Endodermal cell (in vitro differentiated cells): ENCODE measurements at regions not wholly inside any gene's neighbourhood (a gene's known extent, or its start where the extent isn't known, plus 50 kb on each side); places are given as distances from the start of the nearest gene placed in this dataset.

ENCODE experiments used
- DNase-seq: peaks from one replicate; pipeline ENCODE4 v3.0.0-alpha.2; 2017
- H3K27ac ChIP-seq: 2 replicates; pipeline ENCODE4 v1.5.1; 2013; ENCODE audit warnings: mild to moderate bottlenecking, low read depth, low read length, moderate library complexity
- H3K27me3 ChIP-seq: 2 replicates; pipeline ENCODE4 v1.6.1; 2013; ENCODE audit warnings: mild to moderate bottlenecking, low read length, moderate library complexity; ENCODE audit not compliant: insufficient read depth, control insufficient read depth, poor library complexity, severe bottlenecking
- H3K36me3 ChIP-seq: 2 replicates; pipeline ENCODE4 v1.7.0; 2013; ENCODE audit warnings: mild to moderate bottlenecking, low read length, moderate library complexity; ENCODE audit not compliant: control insufficient read depth, insufficient read depth
- H3K4me1 ChIP-seq: one replicate; pipeline ENCODE4 v1.7.0; 2013; ENCODE audit warnings: low read length; ENCODE audit not compliant: control insufficient read depth, insufficient read depth
- H3K4me3 ChIP-seq: 2 replicates; pipeline ENCODE4 v1.5.1; 2013; ENCODE audit warnings: mild to moderate bottlenecking, low read length, moderate library complexity
- H3K9ac ChIP-seq: 2 replicates; pipeline ENCODE4 v1.6.1; 2013; ENCODE audit warnings: mild to moderate bottlenecking, low read length, moderate library complexity; ENCODE audit not compliant: poor library complexity, severe bottlenecking; ENCODE audit errors: extremely low read depth
- H3K9me3 ChIP-seq: 2 replicates; pipeline ENCODE4 v1.6.1; 2013; ENCODE audit warnings: mild to moderate bottlenecking, low read length, moderate library complexity; ENCODE audit not compliant: control insufficient read depth
- H3K27ac Mint-ChIP-seq: 2 replicates; pipeline ENCODE4 v1.8.0; 2020; ENCODE audit warnings: mixed read lengths
- H3K27me3 Mint-ChIP-seq: 2 replicates; pipeline ENCODE4 v1.8.0; 2021; ENCODE audit warnings: mild to moderate bottlenecking, mixed read lengths; ENCODE audit not compliant: insufficient read depth
- H3K36me3 Mint-ChIP-seq: 2 replicates; pipeline ENCODE4 v1.8.0; 2020; ENCODE audit warnings: low read depth, mixed read lengths
- H3K4me1 Mint-ChIP-seq: 2 replicates; pipeline ENCODE4 v1.8.0; 2020; ENCODE audit warnings: mixed read lengths
- H3K4me3 Mint-ChIP-seq: 2 replicates; pipeline ENCODE4 v1.8.0; 2020; ENCODE audit warnings: mild to moderate bottlenecking, moderate library complexity, mixed read lengths
- H3K9me3 Mint-ChIP-seq: 2 replicates; pipeline ENCODE4 v1.8.0; 2020; ENCODE audit warnings: mild to moderate bottlenecking, mixed read lengths
- WGBS, 2 experiments: methylation state at CpG; one replicate each; pipeline versions ENCODE4 v1.1.5 to v1.1.7; 2013; ENCODE audit warnings: missing lambda C conversion rate in 2 of 2, mixed read lengths in 1 of 2; ENCODE audit not compliant: insufficient coverage in 1 of 2, insufficient read length in 1 of 2; 5-methylcytosine and 5-hydroxymethylcytosine counted together
- TF ChIP-seq, protein P1 (sequence below): fragments of 200-600 bp; sonication (generic); conservative IDR thresholded peaks from 2 replicates; pipeline ENCODE4 v1.5.0; 2021; ENCODE audit warnings: antibody characterized with exemption, mild to moderate bottlenecking

DNA sequence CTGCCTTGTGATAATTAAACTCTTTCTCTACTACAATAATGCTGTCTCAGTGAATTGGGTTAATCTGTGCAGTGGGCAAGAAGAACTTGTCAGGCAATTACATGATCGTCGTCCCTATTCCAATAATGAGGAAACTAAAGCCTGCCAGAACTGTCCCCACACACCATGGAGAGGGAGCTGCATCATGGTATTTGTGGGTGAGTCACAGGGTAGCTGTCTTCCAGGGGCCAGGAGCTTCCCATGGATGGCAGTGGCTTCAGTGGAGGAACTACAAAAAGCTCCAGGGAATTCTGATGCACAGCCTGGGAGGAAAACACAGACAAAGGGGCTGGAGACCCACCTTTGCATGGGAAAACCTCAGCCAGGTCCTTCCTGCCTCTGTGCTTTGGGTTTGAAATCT is 83.3 kb upstream of the C16orf82 start:
- Histone ChIP-seq H3K4me3 (no peak overlapping the region), H3K27ac (no peak overlapping the region), H3K9ac (no peak overlapping the region), H3K27me3 (peaks cover 22% of the 10 kb centered on the region), H3K4me1 (no peaks in the 10 kb centered on the region), H3K9me3 (no peaks in the 10 kb centered on the region), H3K36me3 (no peaks in the 10 kb centered on the region)
- Mint-ChIP-seq H3K27ac (no peak overlapping the region), H3K36me3 (no peaks in the 10 kb centered on the region), H3K4me1 (peaks cover 7% of the 10 kb centered on the region), H3K9me3 (peaks cover 8% of the 10 kb centered on the region), H3K27me3 (peaks cover 30% of the 10 kb centered on the region), H3K4me3 (no peak overlapping the region)
- TF ChIP-seq, protein P1, sequence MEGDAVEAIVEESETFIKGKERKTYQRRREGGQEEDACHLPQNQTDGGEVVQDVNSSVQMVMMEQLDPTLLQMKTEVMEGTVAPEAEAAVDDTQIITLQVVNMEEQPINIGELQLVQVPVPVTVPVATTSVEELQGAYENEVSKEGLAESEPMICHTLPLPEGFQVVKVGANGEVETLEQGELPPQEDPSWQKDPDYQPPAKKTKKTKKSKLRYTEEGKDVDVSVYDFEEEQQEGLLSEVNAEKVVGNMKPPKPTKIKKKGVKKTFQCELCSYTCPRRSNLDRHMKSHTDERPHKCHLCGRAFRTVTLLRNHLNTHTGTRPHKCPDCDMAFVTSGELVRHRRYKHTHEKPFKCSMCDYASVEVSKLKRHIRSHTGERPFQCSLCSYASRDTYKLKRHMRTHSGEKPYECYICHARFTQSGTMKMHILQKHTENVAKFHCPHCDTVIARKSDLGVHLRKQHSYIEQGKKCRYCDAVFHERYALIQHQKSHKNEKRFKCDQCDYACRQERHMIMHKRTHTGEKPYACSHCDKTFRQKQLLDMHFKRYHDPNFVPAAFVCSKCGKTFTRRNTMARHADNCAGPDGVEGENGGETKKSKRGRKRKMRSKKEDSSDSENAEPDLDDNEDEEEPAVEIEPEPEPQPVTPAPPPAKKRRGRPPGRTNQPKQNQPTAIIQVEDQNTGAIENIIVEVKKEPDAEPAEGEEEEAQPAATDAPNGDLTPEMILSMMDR, result no peak
- 84% methylated on average over 2 of the region's 2 CpGs; no CpG with 5 or more reads in 1 of the 2 experiments for WGBS, 2 experiments
- no peak for DNase-seq

DNA sequence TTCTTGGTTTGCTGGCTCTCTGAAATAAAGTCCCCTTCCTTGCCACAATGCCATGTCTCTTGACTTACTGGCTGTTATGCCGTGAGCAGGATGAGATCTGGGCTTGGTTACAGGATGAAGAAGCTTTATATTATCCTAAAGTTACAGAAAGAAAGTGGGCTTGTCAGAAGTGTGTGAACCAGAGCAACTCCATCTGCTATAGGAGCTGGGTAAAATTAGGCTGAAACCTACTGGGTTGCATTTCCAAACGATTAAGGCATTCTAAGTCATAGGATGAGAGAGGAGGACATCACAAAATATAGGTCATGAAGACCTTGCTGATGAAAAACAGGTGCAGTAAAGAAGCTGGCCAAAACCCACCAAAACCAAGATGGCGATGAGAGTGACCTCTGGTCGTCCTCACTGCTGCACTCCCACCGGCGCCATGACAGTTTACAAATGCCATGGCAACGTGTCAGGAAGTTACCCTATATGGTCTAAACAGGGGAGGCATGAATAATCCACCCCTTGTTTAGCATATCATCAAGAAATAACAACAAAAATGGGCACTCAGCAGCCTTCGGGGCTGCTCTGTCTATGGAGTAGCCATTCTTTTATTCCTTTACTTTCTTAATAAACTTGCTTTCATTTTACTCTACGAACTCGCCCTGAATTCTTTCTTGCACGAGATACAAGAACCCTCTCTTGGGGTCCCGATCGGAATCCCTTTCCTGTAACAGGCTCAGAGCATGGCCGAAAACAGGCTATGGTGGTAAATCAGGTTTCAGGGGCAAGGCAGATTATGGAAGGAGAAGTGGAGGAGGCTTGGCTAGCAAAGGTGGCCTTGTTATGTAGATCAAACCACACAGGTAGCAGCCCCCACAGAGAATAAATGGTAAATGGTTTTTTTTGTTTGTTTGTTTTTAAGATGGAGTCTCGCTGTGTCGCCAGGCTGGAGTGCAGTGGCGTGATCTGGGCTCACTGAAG is 81.3 kb upstream of the C16orf82 start:
- Histone ChIP-seq H3K9me3 (no peaks in the 10 kb centered on the region), H3K27ac (no peak overlapping the region), H3K4me1 (no peaks in the 10 kb centered on the region), H3K27me3 (peaks cover 36% of the 10 kb centered on the region), H3K36me3 (no peaks in the 10 kb centered on the region), H3K9ac (no peak overlapping the region), H3K4me3 (no peak overlapping the region)
- WGBS, 2 experiments, result 84 to 85% methylated on average over 9 to 17 of the region's 17 CpGs
- Mint-ChIP-seq H3K27me3 (peaks cover 37% of the 10 kb centered on the region), H3K4me1 (peaks cover 7% of the 10 kb centered on the region), H3K9me3 (peaks cover 8% of the 10 kb centered on the region), H3K27ac (peak overlapping the region; percentile 70), H3K4me3 (no peak overlapping the region), H3K36me3 (no peaks in the 10 kb centered on the region)
- DNase-seq, result peak; percentile 57
- TF ChIP-seq, protein P1, result no peak

DNA sequence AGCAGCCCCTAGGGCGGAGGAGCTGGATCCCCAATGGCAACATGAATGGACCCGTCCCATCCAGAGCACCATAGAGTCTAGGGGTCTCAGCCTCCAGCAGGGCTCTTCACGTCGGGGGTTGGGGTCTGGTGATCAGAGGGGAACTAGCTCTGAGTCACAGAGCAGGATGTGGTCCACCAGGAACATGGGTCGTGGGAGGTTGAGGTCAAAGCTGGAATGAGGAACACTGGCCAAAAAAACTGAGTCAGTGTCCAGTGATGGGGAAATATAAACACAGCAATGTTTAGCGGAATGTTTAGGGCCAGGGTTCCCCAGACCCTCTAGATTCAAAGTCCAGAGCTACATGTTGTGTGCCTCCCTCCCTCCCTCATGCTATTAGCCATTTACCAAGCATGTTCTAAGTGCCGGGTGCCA is 79.1 kb upstream of the C16orf82 start:
- peak; percentile 38 for DNase-seq
- H3K9ac ChIP-seq, result no peak overlapping the region
- Mint-ChIP-seq H3K36me3 (no peaks in the 10 kb centered on the region), H3K4me3 (no peak overlapping the region), H3K27me3 (peaks cover 48% of the 10 kb centered on the region), H3K27ac (no peak overlapping the region), H3K9me3 (peaks cover 8% of the 10 kb centered on the region), H3K4me1 (peaks cover 12% of the 10 kb centered on the region)
- H3K9me3 ChIP-seq, result no peaks in the 10 kb centered on the region
- H3K36me3 ChIP-seq, result no peaks in the 10 kb centered on the region
- H3K27ac ChIP-seq, result no peak overlapping the region
- WGBS, 2 experiments, result 78 to 87% methylated on average over 3 to 7 of the region's 7 CpGs
- no peak overlapping the region for H3K4me3 ChIP-seq
- TF ChIP-seq, protein P1, result no peak
- H3K27me3 ChIP-seq, result peaks cover 36% of the 10 kb centered on the region
- peaks cover 3% of the 10 kb centered on the region for H3K4me1 ChIP-seq
